ENCODE measurements at regions not wholly inside any gene's neighbourhood (a gene's known extent, or its start where the extent isn't known, plus 50 kb on each side); places are given as distances from the start of the nearest gene placed in this dataset.

DNA sequence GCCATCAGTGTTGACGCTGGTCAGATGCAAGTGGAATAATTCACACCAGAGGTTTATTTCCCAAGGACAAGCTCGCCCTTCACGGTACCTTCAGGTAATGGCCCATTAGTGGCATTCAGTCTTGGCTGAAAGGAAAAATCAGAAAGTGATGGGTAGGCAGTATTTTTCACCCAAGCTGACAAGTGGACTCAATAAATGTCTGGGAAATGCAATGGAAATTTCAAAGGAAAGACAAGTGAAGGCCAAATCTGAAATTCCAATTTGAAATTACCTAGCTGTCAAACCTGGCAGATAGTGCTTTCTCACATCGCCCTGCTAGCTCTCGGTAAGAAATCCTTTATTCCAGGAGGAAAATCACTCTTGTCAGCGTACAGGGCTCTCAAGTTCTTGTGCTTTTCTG, 413.5 kb downstream of the OCA2 start:
- TF ChIP-seq, protein P1, sequence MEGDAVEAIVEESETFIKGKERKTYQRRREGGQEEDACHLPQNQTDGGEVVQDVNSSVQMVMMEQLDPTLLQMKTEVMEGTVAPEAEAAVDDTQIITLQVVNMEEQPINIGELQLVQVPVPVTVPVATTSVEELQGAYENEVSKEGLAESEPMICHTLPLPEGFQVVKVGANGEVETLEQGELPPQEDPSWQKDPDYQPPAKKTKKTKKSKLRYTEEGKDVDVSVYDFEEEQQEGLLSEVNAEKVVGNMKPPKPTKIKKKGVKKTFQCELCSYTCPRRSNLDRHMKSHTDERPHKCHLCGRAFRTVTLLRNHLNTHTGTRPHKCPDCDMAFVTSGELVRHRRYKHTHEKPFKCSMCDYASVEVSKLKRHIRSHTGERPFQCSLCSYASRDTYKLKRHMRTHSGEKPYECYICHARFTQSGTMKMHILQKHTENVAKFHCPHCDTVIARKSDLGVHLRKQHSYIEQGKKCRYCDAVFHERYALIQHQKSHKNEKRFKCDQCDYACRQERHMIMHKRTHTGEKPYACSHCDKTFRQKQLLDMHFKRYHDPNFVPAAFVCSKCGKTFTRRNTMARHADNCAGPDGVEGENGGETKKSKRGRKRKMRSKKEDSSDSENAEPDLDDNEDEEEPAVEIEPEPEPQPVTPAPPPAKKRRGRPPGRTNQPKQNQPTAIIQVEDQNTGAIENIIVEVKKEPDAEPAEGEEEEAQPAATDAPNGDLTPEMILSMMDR (IDR thresholded peaks at IDR 0.05) = no peak
- TF ChIP-seq POLR2A (IDR thresholded peaks at IDR 0.05) = no peak

All from prostate gland (tissue), 2 donors.